Loucy (cell line): ENCODE measurements at regions not wholly inside any gene's neighbourhood (a gene's known extent, or its start where the extent isn't known, plus 50 kb on each side); places are given as distances from the start of the nearest gene placed in this dataset.

Experiments
- H2AFZ ChIP-seq: fragments of 200-600 bp; sonication (generic); 2 replicates; pipeline ENCODE4 v1.6.0; 2016; ENCODE audit warnings: antibody characterized with exemption, mild to moderate bottlenecking, low read length, moderate library complexity
- H3F3A ChIP-seq: fragments of 200-600 bp; 2 replicates; pipeline ENCODE4 v1.6.0; 2016; ENCODE audit warnings: antibody characterized with exemption, low read depth, mild to moderate bottlenecking
- H3K27me3 ChIP-seq: fragments of 200-600 bp; sonication (generic); 2 replicates; pipeline ENCODE4 v1.6.1; 2014; ENCODE audit warnings: low read length, mild to moderate bottlenecking; ENCODE audit not compliant: insufficient read depth, poor library complexity, severe bottlenecking
- H3K36me3 ChIP-seq: fragments of 200-600 bp; sonication (generic); 2 replicates; pipeline ENCODE4 v1.6.1; 2016; ENCODE audit warnings: low read length; ENCODE audit not compliant: insufficient read depth
- H3K4me1 ChIP-seq: fragments of 200-600 bp; sonication (generic); 2 replicates; pipeline ENCODE4 v1.5.1; 2014; ENCODE audit warnings: low read length, mild to moderate bottlenecking; ENCODE audit not compliant: insufficient read depth, poor library complexity, severe bottlenecking
- H3K4me2 ChIP-seq: fragments of 200-600 bp; sonication (generic); 2 replicates; pipeline ENCODE4 v1.6.0; 2014; ENCODE audit warnings: antibody characterized with exemption, low read length, low read depth, mild to moderate bottlenecking; ENCODE audit not compliant: poor library complexity, severe bottlenecking
- H3K4me3 ChIP-seq: fragments of 200-600 bp; sonication (generic); 2 replicates; pipeline ENCODE4 v1.5.1; 2014; ENCODE audit warnings: low read length, mild to moderate bottlenecking, mixed read lengths; ENCODE audit not compliant: poor library complexity, severe bottlenecking
- H3K79me2 ChIP-seq: fragments of 200-600 bp; sonication (generic); 2 replicates; pipeline ENCODE4 v1.6.1; 2014; ENCODE audit warnings: low read length; ENCODE audit not compliant: insufficient read depth
- H3K9ac ChIP-seq: fragments of 200-600 bp; sonication (generic); 2 replicates; pipeline ENCODE4 v1.6.0; 2014; ENCODE audit warnings: mild to moderate bottlenecking, low read depth, low read length, moderate library complexity; ENCODE audit not compliant: poor library complexity, severe bottlenecking
- H3K9me2 ChIP-seq: fragments of 200-600 bp; sonication (generic); replicated peaks from 2 replicates; pipeline ENCODE4 v1.6.1; 2016; ENCODE audit warnings: low read depth, low read length, mixed read lengths
- H3K9me3 ChIP-seq: fragments of 200-600 bp; sonication (generic); 2 replicates; pipeline ENCODE4 v1.6.1; 2014; ENCODE audit warnings: mild to moderate bottlenecking, antibody characterized with exemption, low read length, low read depth; ENCODE audit not compliant: insufficient read depth
- H4K20me1 ChIP-seq: fragments of 200-600 bp; sonication (generic); 2 replicates; pipeline ENCODE4 v1.6.0; 2014; ENCODE audit warnings: antibody characterized with exemption, low read length, mild to moderate bottlenecking; ENCODE audit not compliant: insufficient read depth, poor library complexity, severe bottlenecking
- CTCF ChIP-seq: fragments of 200-600 bp; sonication (generic); conservative IDR thresholded peaks from 2 replicates; pipeline ENCODE4 v1.5.1; 2014; ENCODE audit warnings: mild to moderate bottlenecking, antibody characterized with exemption, low read length
- EZH2phosphoT487 ChIP-seq: fragments of 200-600 bp; IDR thresholded peaks from 2 replicates; pipeline ENCODE4 v1.6.1; 2018; ENCODE audit warnings: antibody characterized with exemption, mild to moderate bottlenecking, moderate library complexity, borderline replicate concordance

- Histone ChIP-seq H3K9me3 (no peaks in the 10 kb centered on the region), H3K4me3 (no peak overlapping the region), H3K27me3 (no peaks in the 10 kb centered on the region)
These were observed 577.6 kb downstream of the UTRN start for GRCh38 chr6:144862769-144863168.

GRCh38 chr6:144867761-144868160, 582.6 kb downstream of the UTRN start:
- no peak for TF ChIP-seq CTCF
- TF ChIP-seq EZH2phosphoT487 = no peak
- H3K4me1 ChIP-seq = no peaks in the 10 kb centered on the region
- H4K20me1 ChIP-seq = no peaks in the 10 kb centered on the region
- no peak overlapping the region for H3K4me3 ChIP-seq
- no peaks in the 10 kb centered on the region for H3K27me3 ChIP-seq
- H3K9me3 ChIP-seq = no peaks in the 10 kb centered on the region
- H3K4me2 ChIP-seq = no peak overlapping the region
- H2AFZ ChIP-seq = no peak overlapping the region
- H3F3A ChIP-seq = no peaks in the 10 kb centered on the region
- H3K36me3 ChIP-seq = no peaks in the 10 kb centered on the region
- no peaks in the 10 kb centered on the region for H3K79me2 ChIP-seq
- H3K9me2 ChIP-seq = no peaks in the 10 kb centered on the region
- no peak overlapping the region for H3K9ac ChIP-seq

More at GRCh38 chr6:144862769-144863168, 577.6 kb downstream of the UTRN start:
- Histone ChIP-seq H2AFZ (no peak overlapping the region), H3K4me1 (no peaks in the 10 kb centered on the region), H3F3A (no peaks in the 10 kb centered on the region), H3K9me2 (no peaks in the 10 kb centered on the region), H3K79me2 (no peaks in the 10 kb centered on the region), H4K20me1 (no peaks in the 10 kb centered on the region), H3K9ac (no peak overlapping the region), H3K4me2 (no peak overlapping the region), H3K36me3 (no peaks in the 10 kb centered on the region)
- no peak for TF ChIP-seq CTCF
- TF ChIP-seq EZH2phosphoT487 = no peak

GRCh38 chr6:144870782-144871181, 585.6 kb downstream of the UTRN start:
- TF ChIP-seq EZH2phosphoT487 = no peak
- TF ChIP-seq CTCF = no peak
- no peak overlapping the region for H3K4me2 ChIP-seq
- H3K9me3 ChIP-seq = no peaks in the 10 kb centered on the region; the same call in 1 of the 2 replicates

More at GRCh38 chr6:144870782-144871181, 585.6 kb downstream of the UTRN start:
- no peak overlapping the region for H3K4me3 ChIP-seq
- H3F3A ChIP-seq = no peaks in the 10 kb centered on the region
- H4K20me1 ChIP-seq = no peaks in the 10 kb centered on the region
- no peak overlapping the region for H2AFZ ChIP-seq
- no peak overlapping the region for H3K9ac ChIP-seq
- no peaks in the 10 kb centered on the region for H3K4me1 ChIP-seq
- no peaks in the 10 kb centered on the region for H3K9me2 ChIP-seq
- no peaks in the 10 kb centered on the region for H3K27me3 ChIP-seq
- H3K79me2 ChIP-seq = no peaks in the 10 kb centered on the region
- H3K36me3 ChIP-seq = no peaks in the 10 kb centered on the region
